ENCODE measurements at regions not wholly inside any gene's neighbourhood (a gene's known extent, or its start where the extent isn't known, plus 50 kb on each side); places are given as distances from the start of the nearest gene placed in this dataset.

- H3K27me3 ChIP-seq (ENCODE audit: control insufficient read depth, insufficient read depth, low read length), result no peaks in the 10 kb centered on the region
- ChIA-PET CTCF (no interaction called here), POLR2A (no interaction called here)
- peaks cover 10% of the 10 kb centered on the region; the same call in 1 of the 2 replicates for H3K9me3 ChIP-seq (ENCODE audit: control insufficient read depth, insufficient read depth, low read length)
- no peak overlapping the region for H3K27ac ChIP-seq (ENCODE audit: low read depth, low read length)
- no peak overlapping the region for H3K4me3 ChIP-seq (ENCODE audit: low read depth, low read length)
- DNase-seq (ENCODE audit: low read depth, low spot score), result no peak
- TF ChIP-seq, protein P1, sequence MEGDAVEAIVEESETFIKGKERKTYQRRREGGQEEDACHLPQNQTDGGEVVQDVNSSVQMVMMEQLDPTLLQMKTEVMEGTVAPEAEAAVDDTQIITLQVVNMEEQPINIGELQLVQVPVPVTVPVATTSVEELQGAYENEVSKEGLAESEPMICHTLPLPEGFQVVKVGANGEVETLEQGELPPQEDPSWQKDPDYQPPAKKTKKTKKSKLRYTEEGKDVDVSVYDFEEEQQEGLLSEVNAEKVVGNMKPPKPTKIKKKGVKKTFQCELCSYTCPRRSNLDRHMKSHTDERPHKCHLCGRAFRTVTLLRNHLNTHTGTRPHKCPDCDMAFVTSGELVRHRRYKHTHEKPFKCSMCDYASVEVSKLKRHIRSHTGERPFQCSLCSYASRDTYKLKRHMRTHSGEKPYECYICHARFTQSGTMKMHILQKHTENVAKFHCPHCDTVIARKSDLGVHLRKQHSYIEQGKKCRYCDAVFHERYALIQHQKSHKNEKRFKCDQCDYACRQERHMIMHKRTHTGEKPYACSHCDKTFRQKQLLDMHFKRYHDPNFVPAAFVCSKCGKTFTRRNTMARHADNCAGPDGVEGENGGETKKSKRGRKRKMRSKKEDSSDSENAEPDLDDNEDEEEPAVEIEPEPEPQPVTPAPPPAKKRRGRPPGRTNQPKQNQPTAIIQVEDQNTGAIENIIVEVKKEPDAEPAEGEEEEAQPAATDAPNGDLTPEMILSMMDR (IDR thresholded peaks at IDR 0.05; ENCODE audit: low read depth, low read length), result no peak
Observed at GRCh38 chr10:129310881-129311280, 156.2 kb upstream of the MGMT start.

- CTCF ChIA-PET, result no interaction called here
- H3K9me3 ChIP-seq (ENCODE audit: control insufficient read depth, insufficient read depth, low read length), result peaks cover 10% of the 10 kb centered on the region
- POLR2A ChIA-PET, result no interaction called here
Observed at GRCh38 chr10:129319934-129320333, 147.1 kb upstream of the MGMT start.

DNA sequence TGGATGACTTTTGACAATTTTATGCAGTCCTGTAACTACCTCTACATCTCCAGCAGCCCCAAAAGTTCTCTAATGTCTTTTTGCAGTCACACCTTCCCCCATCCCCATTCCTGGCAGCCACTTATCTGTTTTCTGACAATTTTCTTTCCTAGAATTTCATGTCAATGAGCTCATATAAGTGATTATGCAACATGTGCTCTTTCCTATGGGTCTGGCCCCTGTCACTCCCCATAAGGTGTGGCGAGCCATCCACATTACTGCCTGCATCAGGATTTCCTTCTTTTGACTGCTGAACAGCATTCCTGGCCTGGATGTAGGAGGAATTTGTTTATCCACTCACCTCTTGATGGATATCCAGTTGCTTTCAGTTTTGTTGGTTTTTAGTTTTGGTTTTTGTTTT, 146.7 kb upstream of the MGMT start:
- ChIA-PET CTCF (no interaction called here), POLR2A (no interaction called here)
- H3K27ac ChIP-seq (ENCODE audit: low read depth, low read length), result no peak overlapping the region
- no peak for DNase-seq (ENCODE audit: low read depth, low spot score)
- H3K4me3 ChIP-seq (ENCODE audit: low read depth, low read length), result no peak overlapping the region
- peaks cover 10% of the 10 kb centered on the region for H3K9me3 ChIP-seq (ENCODE audit: control insufficient read depth, insufficient read depth, low read length)
- no peaks in the 10 kb centered on the region for H3K27me3 ChIP-seq (ENCODE audit: control insufficient read depth, insufficient read depth, low read length)
- TF ChIP-seq, protein P1 (IDR thresholded peaks at IDR 0.05; ENCODE audit: low read depth, low read length), result no peak

More at GRCh38 chr10:129319934-129320333, 147.1 kb upstream of the MGMT start:
- DNase-seq (ENCODE audit: low read depth, low spot score), result no peak
- Histone ChIP-seq H3K4me3 (ENCODE audit: low read depth, low read length) (no peak overlapping the region), H3K27me3 (ENCODE audit: control insufficient read depth, insufficient read depth, low read length) (no peaks in the 10 kb centered on the region), H3K27ac (ENCODE audit: low read depth, low read length) (no peak overlapping the region)
- TF ChIP-seq, protein P1 (IDR thresholded peaks at IDR 0.05; ENCODE audit: low read depth, low read length), result no peak

GRCh38 chr10:129321727-129322126, 145.3 kb upstream of the MGMT start:
- Histone ChIP-seq H3K27ac (ENCODE audit: low read depth, low read length) (no peak overlapping the region), H3K9me3 (ENCODE audit: control insufficient read depth, insufficient read depth, low read length) (peaks cover 10% of the 10 kb centered on the region), H3K4me3 (ENCODE audit: low read depth, low read length) (no peak overlapping the region), H3K27me3 (ENCODE audit: control insufficient read depth, insufficient read depth, low read length) (no peaks in the 10 kb centered on the region)
- TF ChIP-seq, protein P1 (IDR thresholded peaks at IDR 0.05; ENCODE audit: low read depth, low read length), result no peak
- ChIA-PET CTCF (no interaction called here), POLR2A (no interaction called here)
- DNase-seq (ENCODE audit: low read depth, low spot score), result no peak

GRCh38 chr10:129322933-129323820, 143.9 kb upstream of the MGMT start:
- Histone ChIP-seq H3K27ac (ENCODE audit: low read depth, low read length) (peak overlapping the region; percentile 12), H3K27me3 (ENCODE audit: control insufficient read depth, insufficient read depth, low read length) (no peaks in the 10 kb centered on the region), H3K4me3 (ENCODE audit: low read depth, low read length) (no peak overlapping the region), H3K9me3 (ENCODE audit: control insufficient read depth, insufficient read depth, low read length) (peaks cover 17% of the 10 kb centered on the region)
- DNase-seq (ENCODE audit: low read depth, low spot score), result no peak
- ChIA-PET POLR2A (no interaction called here), CTCF (no interaction called here)
- TF ChIP-seq, protein P1 (IDR thresholded peaks at IDR 0.05; ENCODE audit: low read depth, low read length), result no peak
